Activated T-cell treated with anti-CD3 and anti-CD28 coated beads, Interleukin-2, amount 50 U/mL, for 72 hours (primary cell): ENCODE measurements at regions not wholly inside any gene's neighbourhood (a gene's known extent, or its start where the extent isn't known, plus 50 kb on each side); places are given as distances from the start of the nearest gene placed in this dataset.

Experiments used
- ATAC-seq, 2 donors: fragments of 150-1000 bp; cut with Tn5 transposase; replicated peaks in 1 of 2; 2 replicates each; pipeline ENCODE4 v1.10.0; 2021; ENCODE audit warnings: moderate library complexity in 2 of 2, mild to moderate bottlenecking in 1 of 2
- DNase-seq, 2 donors: peaks; one replicate each; pipeline ENCODE4 v3.0.0; 2021 to 2022; ENCODE audit warnings: mixed read lengths in 1 of 2
- H3K27ac Mint-ChIP-seq: one replicate; pipeline ENCODE4 v1.8.0; 2022; ENCODE audit warnings: mild to moderate bottlenecking, moderate library complexity, mixed read lengths
- H3K27me3 Mint-ChIP-seq: one replicate; pipeline ENCODE4 v1.8.0; 2022; ENCODE audit warnings: low read depth, mixed read lengths
- H3K36me3 Mint-ChIP-seq, 2 donors: one replicate each; pipeline ENCODE4 v1.8.0; 2022; ENCODE audit warnings: mixed read lengths in 2 of 2, mild to moderate bottlenecking in 1 of 2; ENCODE audit not compliant: insufficient read depth in 2 of 2
- H3K4me1 Mint-ChIP-seq: one replicate; pipeline ENCODE4 v1.8.0; 2022; ENCODE audit warnings: low read depth, mixed read lengths
- H3K4me3 Mint-ChIP-seq, 2 donors: one replicate each; pipeline ENCODE4 v1.8.0; 2022; ENCODE audit warnings: mild to moderate bottlenecking in 2 of 2, mixed read lengths in 2 of 2, moderate library complexity in 2 of 2
- H3K9me3 Mint-ChIP-seq, 2 donors: one replicate each; pipeline ENCODE4 v1.8.0; 2022; ENCODE audit warnings: mixed read lengths in 2 of 2

- ATAC-seq: no peak
- no peaks in the 10 kb centered on the region for H3K4me1 Mint-ChIP-seq
Observed at GRCh38 chr5:159547466-159548195, 217.3 kb upstream of the IL12B start.

GRCh38 chr5:159548517-159548916 lies 218.2 kb upstream of the IL12B start:
- Mint-ChIP-seq H3K4me1 (no peaks in the 10 kb centered on the region), H3K4me3 (no peak overlapping the region), H3K9me3 (peaks cover 6 to 7% of the 10 kb centered on the region in 2 donors), H3K27me3 (peaks cover 38% of the 10 kb centered on the region), H3K27ac (no peak overlapping the region), H3K36me3 (peaks cover 3 to 4% of the 10 kb centered on the region in 2 donors)
- DNase-seq: no peak
- ATAC-seq: no peak

More at GRCh38 chr5:159547466-159548195, 217.3 kb upstream of the IL12B start:
- H3K27ac Mint-ChIP-seq: no peak overlapping the region
- no peak overlapping the region for H3K4me3 Mint-ChIP-seq
- peaks cover 6 to 7% of the 10 kb centered on the region in 2 donors for H3K9me3 Mint-ChIP-seq
- H3K27me3 Mint-ChIP-seq: peaks cover 43% of the 10 kb centered on the region
- H3K36me3 Mint-ChIP-seq: peaks cover 3 to 4% of the 10 kb centered on the region in 2 donors
- no peak for DNase-seq

- DNase-seq (no peak), ATAC-seq (no peak)
- Mint-ChIP-seq H3K9me3 (peaks cover 6 to 7% of the 10 kb centered on the region in 2 donors), H3K4me3 (no peak overlapping the region), H3K27me3 (peaks cover 33% of the 10 kb centered on the region), H3K36me3 (peaks cover 3 to 4% of the 10 kb centered on the region in 2 donors), H3K4me1 (no peaks in the 10 kb centered on the region), H3K27ac (no peak overlapping the region)
Observed at GRCh38 chr5:159549046-159549445, 218.8 kb upstream of the IL12B start.

- no peak for DNase-seq
- Mint-ChIP-seq H3K27me3 (peaks cover 31% of the 10 kb centered on the region), H3K27ac (no peak overlapping the region), H3K4me1 (no peaks in the 10 kb centered on the region), H3K4me3 (no peak overlapping the region), H3K9me3 (peaks cover 6 to 7% of the 10 kb centered on the region in 2 donors), H3K36me3 (peaks cover 3 to 4% of the 10 kb centered on the region in 2 donors)
- ATAC-seq: no peak
Observed at GRCh38 chr5:159550951-159551350, 220.7 kb upstream of the IL12B start.

DNA sequence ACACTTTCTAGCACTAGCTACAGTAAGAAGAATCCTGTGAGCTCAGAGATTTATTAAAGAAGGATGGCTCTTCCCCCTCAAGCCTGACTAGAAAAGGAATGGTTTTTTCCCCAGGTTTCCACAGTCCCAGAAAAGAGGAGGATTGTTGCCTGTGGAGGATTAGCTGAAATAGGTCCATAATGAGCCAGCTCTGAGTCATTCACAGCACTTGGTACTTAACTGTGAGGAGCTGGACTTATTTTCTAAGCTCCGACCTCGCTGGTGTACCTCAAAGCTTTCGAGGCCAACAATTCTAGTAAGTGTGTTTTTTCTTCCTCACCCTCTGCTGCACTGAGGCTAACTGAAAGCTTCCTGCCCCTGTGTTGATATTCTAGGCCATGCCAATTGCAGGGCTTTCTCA lies 222.5 kb upstream of the IL12B start:
- no peak for DNase-seq
- Mint-ChIP-seq H3K9me3 (no peaks in the 10 kb centered on the region), H3K27ac (no peak overlapping the region), H3K36me3 (no peaks in the 10 kb centered on the region), H3K4me3 (no peak overlapping the region), H3K27me3 (peaks cover 26% of the 10 kb centered on the region), H3K4me1 (no peaks in the 10 kb centered on the region)
- no peak for ATAC-seq

DNA sequence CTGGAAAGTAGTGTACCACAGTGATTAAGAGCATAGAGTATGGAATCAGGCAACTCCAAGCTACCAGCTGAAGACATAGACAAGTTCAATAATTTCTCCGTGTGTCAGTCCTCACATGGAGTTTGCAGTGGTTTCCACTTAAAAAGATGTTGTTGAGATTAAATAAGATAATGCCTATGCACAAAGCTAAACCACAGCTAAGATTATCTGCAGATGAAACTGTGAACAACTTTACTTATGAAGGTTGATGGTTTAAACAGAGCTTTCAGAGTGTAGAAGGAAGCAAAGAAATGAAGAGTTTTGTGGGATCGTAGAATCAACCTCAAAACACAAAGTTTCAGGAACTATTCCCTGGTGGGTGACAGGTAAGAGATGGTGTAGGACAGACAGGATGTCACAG lies 223.5 kb upstream of the IL12B start:
- Mint-ChIP-seq H3K9me3 (no peaks in the 10 kb centered on the region), H3K27me3 (peaks cover 22% of the 10 kb centered on the region), H3K36me3 (no peaks in the 10 kb centered on the region), H3K4me3 (no peak overlapping the region), H3K4me1 (no peaks in the 10 kb centered on the region), H3K27ac (no peak overlapping the region)
- DNase-seq (no peak), ATAC-seq (no peak)

- Mint-ChIP-seq H3K4me1 (no peaks in the 10 kb centered on the region), H3K9me3 (no peaks in the 10 kb centered on the region), H3K36me3 (no peaks in the 10 kb centered on the region), H3K4me3 (no peak overlapping the region), H3K27ac (no peak overlapping the region), H3K27me3 (peaks cover 24% of the 10 kb centered on the region)
- ATAC-seq (no peak), DNase-seq (no peak)
Observed at GRCh38 chr5:159555084-159555483, 224.8 kb upstream of the IL12B start.

- no peaks in the 10 kb centered on the region for H3K4me1 Mint-ChIP-seq
- no peak overlapping the region for H3K27ac Mint-ChIP-seq
- no peaks in the 10 kb centered on the region for H3K9me3 Mint-ChIP-seq
- H3K36me3 Mint-ChIP-seq: no peaks in the 10 kb centered on the region
- DNase-seq (no peak), ATAC-seq (no peak)
- H3K27me3 Mint-ChIP-seq: peaks cover 33% of the 10 kb centered on the region
- no peak overlapping the region for H3K4me3 Mint-ChIP-seq
Observed at GRCh38 chr5:159559337-159559736, 229.1 kb upstream of the IL12B start.

- no peak for ATAC-seq
- no peak for DNase-seq
- no peaks in the 10 kb centered on the region for H3K4me1 Mint-ChIP-seq
- peaks cover 33% of the 10 kb centered on the region for H3K27me3 Mint-ChIP-seq
- H3K4me3 Mint-ChIP-seq: no peak overlapping the region
- H3K27ac Mint-ChIP-seq: no peak overlapping the region
- H3K9me3 Mint-ChIP-seq: no peaks in the 10 kb centered on the region
- no peaks in the 10 kb centered on the region for H3K36me3 Mint-ChIP-seq
Observed at GRCh38 chr5:159560088-159560487, 229.8 kb upstream of the IL12B start.

GRCh38 chr5:159564031-159564430 lies 233.7 kb upstream of the IL12B start:
- DNase-seq (no peak), ATAC-seq (no peak)
- H3K27ac Mint-ChIP-seq: no peak overlapping the region
- H3K36me3 Mint-ChIP-seq: no peaks in the 10 kb centered on the region
- H3K9me3 Mint-ChIP-seq: no peaks in the 10 kb centered on the region
- no peaks in the 10 kb centered on the region for H3K4me1 Mint-ChIP-seq
- H3K4me3 Mint-ChIP-seq: no peak overlapping the region
- H3K27me3 Mint-ChIP-seq: peaks cover 35% of the 10 kb centered on the region

DNA sequence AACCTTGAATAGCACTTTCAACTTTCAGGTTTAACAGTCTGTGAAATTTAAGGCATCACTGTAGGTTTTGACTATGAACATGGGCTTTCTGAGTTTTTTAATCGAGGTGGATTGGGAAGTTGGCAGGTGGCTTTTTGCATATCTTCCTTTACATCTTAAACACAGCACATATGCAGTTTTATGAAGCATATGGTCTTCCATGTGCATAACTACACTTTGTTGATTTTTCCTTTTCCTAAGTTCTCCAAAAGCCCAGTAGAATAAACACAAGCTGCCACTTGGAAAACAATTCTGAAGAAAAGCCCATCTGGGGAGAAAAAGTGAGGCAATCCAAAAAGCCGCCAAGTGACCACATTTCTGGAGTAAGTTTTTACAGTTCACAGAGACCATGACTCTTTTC lies 236.5 kb upstream of the IL12B start:
- peaks cover 22% of the 10 kb centered on the region for H3K27me3 Mint-ChIP-seq
- H3K4me1 Mint-ChIP-seq: no peaks in the 10 kb centered on the region
- no peaks in the 10 kb centered on the region for H3K9me3 Mint-ChIP-seq
- DNase-seq (no peak), ATAC-seq (no peak)
- H3K36me3 Mint-ChIP-seq: no peaks in the 10 kb centered on the region
- H3K4me3 Mint-ChIP-seq: no peak overlapping the region
- no peak overlapping the region for H3K27ac Mint-ChIP-seq

- Mint-ChIP-seq H3K4me1 (no peaks in the 10 kb centered on the region), H3K9me3 (no peaks in the 10 kb centered on the region), H3K4me3 (no peak overlapping the region), H3K27ac (no peak overlapping the region), H3K36me3 (no peaks in the 10 kb centered on the region), H3K27me3 (peaks cover 16% of the 10 kb centered on the region)
- ATAC-seq (no peak), DNase-seq (no peak)
Observed at GRCh38 chr5:159567461-159567860, 237.2 kb upstream of the IL12B start.

DNA sequence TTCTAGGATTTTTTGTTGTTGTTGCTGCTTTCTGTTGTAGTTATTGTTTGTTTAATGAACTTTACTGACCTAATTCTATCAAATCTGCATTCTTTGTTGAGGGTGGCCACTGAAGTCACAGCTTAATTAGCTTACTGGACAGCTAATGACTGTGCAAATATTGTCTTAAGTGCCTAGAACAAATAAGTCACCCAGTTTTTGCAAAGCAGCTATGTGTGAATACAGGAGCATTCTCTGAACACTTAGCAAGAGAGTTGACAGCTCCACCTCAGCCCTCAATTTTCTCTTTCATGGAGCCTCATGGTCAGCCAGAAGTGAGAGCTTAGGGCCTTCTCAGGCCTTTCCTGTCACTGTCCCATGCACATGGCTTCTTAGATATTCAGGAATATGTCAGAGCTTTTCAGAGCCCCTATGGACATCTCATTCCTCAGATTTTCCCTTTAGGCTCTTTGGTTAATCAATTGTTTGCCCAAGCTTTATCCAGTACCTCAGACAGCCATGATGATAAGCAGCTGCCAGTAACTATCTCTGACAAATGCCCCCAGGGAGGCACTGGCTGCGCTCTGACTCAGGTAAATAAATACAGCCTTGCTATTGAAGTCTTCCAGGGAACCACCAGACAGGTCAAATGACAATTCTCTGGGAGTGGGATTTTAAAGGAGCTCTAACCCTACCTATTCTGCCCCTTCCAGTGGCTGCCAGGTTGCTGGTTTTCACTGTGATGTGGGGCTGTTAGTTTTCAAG lies 241.4 kb upstream of the IL12B start:
- peaks cover 0 to 2% of the 10 kb centered on the region in 2 donors for H3K9me3 Mint-ChIP-seq
- no peak overlapping the region for H3K4me3 Mint-ChIP-seq
- H3K36me3 Mint-ChIP-seq: no peaks in the 10 kb centered on the region
- peaks cover 28% of the 10 kb centered on the region for H3K27me3 Mint-ChIP-seq
- ATAC-seq (no peak), DNase-seq (no peak)
- H3K4me1 Mint-ChIP-seq: no peaks in the 10 kb centered on the region
- H3K27ac Mint-ChIP-seq: no peak overlapping the region
